HepG2 (cell line): ENCODE measurements at regions not wholly inside any gene's neighbourhood (a gene's known extent, or its start where the extent isn't known, plus 50 kb on each side); places are given as distances from the start of the nearest gene placed in this dataset.

Experiments used
- ATAC-seq: fragments of 200-7000 bp; cut with Tn5 transposase; 3 replicates; pipeline ENCODE4 v1.9.1; 2020; ENCODE audit warnings: mild to moderate bottlenecking, moderate library complexity
- BruUV-seq: library from RNA; stranded (reverse); fragments of 400-500 nt; replicated peaks from 2 replicates; lab custom pipeline; 2021; lab: Mats Ljungman, UMichigan
- CTCF ChIA-PET: fragments of 300-600 bp; formaldehyde crosslinking; extraction: SDS; loops from one replicate; lab custom pipeline; 2021; ENCODE audit warnings: low total read pairs, inconsistent platforms, low intra/inter-chr PET ratio; lab: Yijun Ruan, JAX
- POLR2A ChIA-PET: fragments of 350-600 bp; sonication (Branson Sonifier 250); formaldehyde crosslinking; loops from one replicate; lab custom pipeline; 2020; ENCODE audit warnings: antibody characterized with exemption, inconsistent platforms; lab: Yijun Ruan, JAX
- DNase-seq: peaks from one replicate; pipeline ENCODE4 v3.0.0-alpha.2; 2015; ENCODE audit warnings: low spot score
- FAIRE-seq: peaks from 3 replicates; lab custom pipeline; 2011; peaks lifted over from hg19 to GRCh38; lab: Jason Lieb, UNC
- H2AFZ ChIP-seq: one replicate; pipeline ENCODE4 v1.6.1; 2011; ENCODE audit warnings: low read length, inconsistent platforms
- H3K27ac ChIP-seq: fragments of 300-600 bp; 3 replicates; pipeline ENCODE4 v1.8.0; 2011; ENCODE audit warnings: mixed run types, mild to moderate bottlenecking, mixed read lengths, low read length, inconsistent platforms; ENCODE audit not compliant: insufficient read depth; ENCODE audit errors: extremely low read length
- H3K27me3 ChIP-seq, 2 experiments: fragments of 200-600 bp in 1 of 2; 2 replicates in 1 of 2; 3 replicates in 1 of 2; pipeline versions ENCODE4 v1.6.0 to v1.8.0; 2011; ENCODE audit warnings: low read length in 2 of 2, mild to moderate bottlenecking in 2 of 2, moderate library complexity in 2 of 2, inconsistent platforms in 1 of 2; ENCODE audit not compliant: insufficient read depth in 2 of 2, control insufficient read depth in 1 of 2
- H3K36me3 ChIP-seq, 2 experiments: fragments of 200-600 bp in 1 of 2; replicated peaks in 1 of 2; 2 replicates in 1 of 2; 3 replicates in 1 of 2; pipeline versions ENCODE4 v1.5.1 to v1.8.0; 2011; ENCODE audit warnings: low read length in 2 of 2, inconsistent platforms in 1 of 2; ENCODE audit not compliant: insufficient read depth in 2 of 2, control insufficient read depth in 1 of 2
- H3K4me1 ChIP-seq: 2 replicates; pipeline ENCODE4 v1.5.1; 2012; ENCODE audit warnings: low read length, inconsistent platforms; ENCODE audit not compliant: insufficient read depth
- H3K4me2 ChIP-seq: 2 replicates; pipeline ENCODE4 v1.6.0; 2011; ENCODE audit warnings: low read depth, low read length, inconsistent platforms
- H3K4me3 ChIP-seq, 3 experiments: fragments of 200-600 bp in 1 of 3; sonication (generic), shearing (Covaris generic) in 1 of 3; replicated peaks in 1 of 3; 2 replicates each; pipeline ENCODE4 v1.5.1; 2011 to 2016; ENCODE audit warnings: low read length in 3 of 3, inconsistent platforms in 2 of 3, low read depth in 2 of 3, mild to moderate bottlenecking in 2 of 3, control low read depth in 1 of 3, mixed read lengths in 1 of 3; ENCODE audit not compliant: insufficient read depth in 1 of 3
- H3K79me2 ChIP-seq: one replicate; pipeline ENCODE4 v1.6.1; 2011; ENCODE audit warnings: low read length, inconsistent platforms; ENCODE audit not compliant: insufficient read depth
- H3K9ac ChIP-seq: 2 replicates; pipeline ENCODE4 v1.6.0; 2011; ENCODE audit warnings: mild to moderate bottlenecking, low read depth, low read length, inconsistent platforms; ENCODE audit not compliant: insufficient read depth
- H3K9me3 ChIP-seq: 2 replicates; pipeline ENCODE4 v1.5.1; 2012; ENCODE audit warnings: mild to moderate bottlenecking, low read length
- H4K20me1 ChIP-seq: 2 replicates; pipeline ENCODE4 v1.6.0; 2011; ENCODE audit warnings: inconsistent platforms, mild to moderate bottlenecking, low read length, moderate library complexity; ENCODE audit not compliant: insufficient read depth
- EHMT2 ChIP-seq: fragments of 200-600 bp; sonication (generic); IDR thresholded peaks from 2 replicates; pipeline ENCODE4 v1.7.0; 2017; ENCODE audit warnings: antibody characterized with exemption, low read depth, low read length, borderline replicate concordance
- GATAD2A ChIP-seq: IDR thresholded peaks from 2 replicates; pipeline ENCODE4 v1.6.1; 2016
- JUND ChIP-seq: sonication (generic); formaldehyde crosslinking; IDR thresholded peaks from 2 replicates; pipeline ENCODE4 v1.8.0; 2022; ENCODE audit warnings: mild to moderate bottlenecking, missing genetic modification reagents
- ZBTB20 ChIP-seq: sonication (generic); formaldehyde crosslinking; IDR thresholded peaks from 2 replicates; pipeline ENCODE4 v1.8.1; 2023; ENCODE audit warnings: missing genetic modification reagents, low read depth, mild to moderate bottlenecking, borderline replicate concordance
- ZNF121 ChIP-seq: sonication (generic); formaldehyde crosslinking; IDR thresholded peaks from 2 replicates; pipeline ENCODE4 v1.5.0; 2020; ENCODE audit warnings: mild to moderate bottlenecking, missing genetic modification reagents
- ZNF605 ChIP-seq: sonication (generic); formaldehyde crosslinking; IDR thresholded peaks from 2 replicates; pipeline ENCODE4 v1.8.0; 2022; ENCODE audit warnings: mild to moderate bottlenecking, missing genetic modification reagents
- ZNF674 ChIP-seq: sonication (generic); formaldehyde crosslinking; IDR thresholded peaks from 2 replicates; pipeline ENCODE4 v1.5.0; 2020; ENCODE audit warnings: low read depth, mild to moderate bottlenecking, missing genetic modification reagents
- whole genome bisulfite sequencing: methylation state at CpG from one replicate; pipeline ENCODE4 v1.1.6; 2017; ENCODE audit warnings: low lambda C conversion rate; 5-methylcytosine and 5-hydroxymethylcytosine counted together
- in situ Hi-C: cut with HindIII; loops from 2 replicates; pipeline ENCODE4 v1.10.0; 2017; ENCODE audit warnings: low pct_unique_long_range_greater_than_20kb; ENCODE audit not compliant: extremely low pct_ligation_motif_present
- intact Hi-C: fragments of 100-400 bp; cut with micrococcal nuclease; formaldehyde crosslinking; loops from one replicate; pipeline ENCODE4 v1.10.0; 2022; ENCODE audit not compliant: unreplicated experiment
- TF ChIP-seq, protein P1 (sequence below): sonication (generic); formaldehyde crosslinking; IDR thresholded peaks from 2 replicates; pipeline ENCODE4 v1.9.0; 2021; ENCODE audit warnings: missing genetic modification reagents, mild to moderate bottlenecking, borderline replicate concordance

DNA sequence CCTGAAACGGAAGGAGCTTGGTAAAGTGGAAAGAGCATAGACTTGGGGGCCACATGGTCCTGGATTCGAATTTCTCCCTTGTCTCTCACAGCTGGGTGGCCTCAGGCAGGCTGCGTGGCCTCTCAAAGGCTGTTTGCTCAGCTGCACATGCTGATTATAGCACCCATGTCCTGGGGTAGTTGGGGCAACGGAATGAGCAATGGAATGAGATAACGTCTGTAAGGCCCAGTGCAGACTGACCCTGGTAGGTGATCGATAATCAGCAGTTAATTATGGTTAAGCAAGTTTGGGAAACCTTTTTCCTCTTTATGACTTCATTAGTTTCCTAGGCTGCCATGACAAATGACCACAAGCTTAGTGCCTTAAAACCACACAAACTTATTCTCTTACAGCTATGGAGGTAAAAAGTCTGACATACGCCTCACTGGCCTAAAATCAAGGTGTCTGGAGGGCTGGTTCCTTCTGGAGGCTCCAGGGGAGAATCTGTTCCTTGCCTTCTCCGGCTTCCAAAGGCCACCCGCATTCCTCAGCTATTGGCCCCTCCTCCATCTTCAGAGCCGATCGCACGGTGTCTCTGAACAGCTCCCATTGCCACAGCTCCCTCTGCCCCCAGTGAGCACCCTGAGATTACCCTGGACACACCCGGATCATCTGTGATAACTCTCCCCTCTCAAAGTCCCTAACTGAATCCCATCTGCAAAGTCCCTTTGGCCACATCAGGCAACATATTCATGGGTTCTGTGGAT is 294.9 kb upstream of the FOXF1 start:
- in situ Hi-C loops = no loop called here
- TF ChIP-seq ZNF674 = no peak
- TF ChIP-seq, all 625 proteins: peak for 0

DNA sequence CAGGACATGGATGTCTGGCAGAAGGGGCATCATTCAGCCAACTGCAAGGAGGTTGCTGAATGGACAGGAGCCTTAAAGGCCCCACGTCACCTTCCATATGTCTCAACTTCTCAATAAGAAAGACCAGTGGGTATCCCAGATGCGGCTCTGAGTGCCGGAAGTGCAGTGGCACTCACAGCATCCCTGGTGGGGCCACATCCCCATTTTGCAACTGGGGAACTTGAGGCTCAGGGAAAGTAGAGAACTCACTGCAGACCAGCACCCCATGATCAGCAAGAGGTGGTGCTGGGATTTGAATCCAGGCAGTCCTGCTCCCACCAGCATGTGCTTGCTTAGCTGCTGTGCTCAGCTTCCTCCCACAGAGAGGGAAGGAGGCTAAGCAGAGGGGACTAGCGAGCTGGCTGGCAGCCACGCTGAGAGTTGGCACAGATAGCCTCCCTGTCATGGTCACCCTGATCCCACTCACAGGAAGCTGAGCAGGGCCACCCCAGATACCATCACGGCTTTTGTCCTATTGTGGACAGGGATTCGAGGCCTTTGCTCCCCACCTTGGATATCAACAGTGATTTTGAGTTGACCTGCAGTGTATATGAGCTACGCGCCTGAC is 294.2 kb upstream of the FOXF1 start:
- in situ Hi-C loops (no loop called here), intact Hi-C loops (no loop called here)
- Histone ChIP-seq H3K36me3 (no peaks in the 10 kb centered on the region), H3K79me2 (no peaks in the 10 kb centered on the region), H2AFZ (no peak overlapping the region), H3K9ac (no peak overlapping the region), H3K27ac (no peak overlapping the region), H4K20me1 (no peaks in the 10 kb centered on the region), H3K4me3 (no peak overlapping the region), H3K9me3 (no peaks in the 10 kb centered on the region), H3K27me3 (peaks cover 9 to 43% of the 10 kb centered on the region in 2 experiments; a peak in 3 of 5 replicates), H3K4me1 (no peaks in the 10 kb centered on the region), H3K4me2 (no peak overlapping the region)
- ChIA-PET CTCF (no interaction called here), POLR2A (no interaction called here)
- DNase-seq (no peak), ATAC-seq (no peak), FAIRE-seq (no peak)
- WGBS = 38% methylated on average over 5 of the region's 9 CpGs
- no TSS peak for BruUV-seq
- no peak for TF ChIP-seq GATAD2A (CRISPR knock-in tag)
- no peak for TF ChIP-seq ZNF605
- no peak for TF ChIP-seq ZNF121 (CRISPR knock-in tag)
- TF ChIP-seq ZBTB20 = no peak
- TF ChIP-seq, protein P1, sequence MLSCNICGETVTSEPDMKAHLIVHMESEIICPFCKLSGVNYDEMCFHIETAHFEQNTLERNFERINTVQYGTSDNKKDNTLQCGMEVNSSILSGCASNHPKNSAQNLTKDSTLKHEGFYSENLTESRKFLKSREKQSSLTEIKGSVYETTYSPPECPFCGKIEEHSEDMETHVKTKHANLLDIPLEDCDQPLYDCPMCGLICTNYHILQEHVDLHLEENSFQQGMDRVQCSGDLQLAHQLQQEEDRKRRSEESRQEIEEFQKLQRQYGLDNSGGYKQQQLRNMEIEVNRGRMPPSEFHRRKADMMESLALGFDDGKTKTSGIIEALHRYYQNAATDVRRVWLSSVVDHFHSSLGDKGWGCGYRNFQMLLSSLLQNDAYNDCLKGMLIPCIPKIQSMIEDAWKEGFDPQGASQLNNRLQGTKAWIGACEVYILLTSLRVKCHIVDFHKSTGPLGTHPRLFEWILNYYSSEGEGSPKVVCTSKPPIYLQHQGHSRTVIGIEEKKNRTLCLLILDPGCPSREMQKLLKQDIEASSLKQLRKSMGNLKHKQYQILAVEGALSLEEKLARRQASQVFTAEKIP (CRISPR knock-in tag) = no peak
- TF ChIP-seq JUND (CRISPR knock-in tag) = no peak
- no peak for TF ChIP-seq EHMT2

More for the DNA sequence above, 294.9 kb upstream of the FOXF1 start:
- BruUV-seq = no TSS peak
- no peak for ATAC-seq
- CTCF ChIA-PET = no interaction called here
- Histone ChIP-seq H3K27ac (no peak overlapping the region), H3K79me2 (no peaks in the 10 kb centered on the region), H4K20me1 (no peaks in the 10 kb centered on the region), H3K4me2 (no peak overlapping the region), H3K4me3 (no peak overlapping the region), H3K4me1 (no peaks in the 10 kb centered on the region), H3K27me3 (peaks cover 6 to 37% of the 10 kb centered on the region in 2 experiments; a peak in 3 of 5 replicates), H3K9ac (no peak overlapping the region), H3K36me3 (no peaks in the 10 kb centered on the region), H2AFZ (no peak overlapping the region), H3K9me3 (no peaks in the 10 kb centered on the region)
- no peak for FAIRE-seq
- WGBS = 26% methylated on average over 12 of the region's 13 CpGs
- DNase-seq = no peak
- POLR2A ChIA-PET = no interaction called here
- intact Hi-C loops = no loop called here
